PC-9 (cell line): ENCODE measurements at regions not wholly inside any gene's neighbourhood (a gene's known extent, or its start where the extent isn't known, plus 50 kb on each side); places are given as distances from the start of the nearest gene placed in this dataset.

Experiments
- EZH2 ChIP-seq: fragments of 200-600 bp; sonication (generic); IDR thresholded peaks from 2 replicates; pipeline ENCODE4 v1.8.0; 2017; ENCODE audit warnings: antibody characterized with exemption, low read depth
- TF ChIP-seq, protein P1 (sequence below): fragments of 200-600 bp; sonication (generic); conservative IDR thresholded peaks from 2 replicates; pipeline ENCODE4 v1.6.1; 2017; ENCODE audit warnings: mixed run types, antibody characterized with exemption, mild to moderate bottlenecking, moderate library complexity

DNA sequence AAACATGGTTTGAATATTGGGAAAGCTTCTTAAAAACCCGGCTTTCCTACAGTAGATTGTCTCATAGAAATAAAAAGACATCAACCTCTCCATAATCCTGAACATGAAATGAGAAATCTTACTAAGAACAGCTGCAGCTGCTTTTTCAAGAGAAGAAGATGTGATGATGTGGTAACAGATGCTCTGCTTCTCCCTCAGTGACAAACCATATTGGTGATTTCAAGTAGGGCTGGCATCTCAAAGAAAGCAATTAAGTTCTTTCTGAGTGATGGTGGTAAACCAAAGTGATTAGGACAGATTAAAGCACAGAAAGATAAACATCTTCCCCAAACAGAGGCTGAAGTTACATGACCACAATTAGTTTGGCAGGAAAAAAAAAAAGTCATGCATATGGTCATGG, 1477.7 kb downstream of the RAPGEF2 start:
- TF ChIP-seq, protein P1, sequence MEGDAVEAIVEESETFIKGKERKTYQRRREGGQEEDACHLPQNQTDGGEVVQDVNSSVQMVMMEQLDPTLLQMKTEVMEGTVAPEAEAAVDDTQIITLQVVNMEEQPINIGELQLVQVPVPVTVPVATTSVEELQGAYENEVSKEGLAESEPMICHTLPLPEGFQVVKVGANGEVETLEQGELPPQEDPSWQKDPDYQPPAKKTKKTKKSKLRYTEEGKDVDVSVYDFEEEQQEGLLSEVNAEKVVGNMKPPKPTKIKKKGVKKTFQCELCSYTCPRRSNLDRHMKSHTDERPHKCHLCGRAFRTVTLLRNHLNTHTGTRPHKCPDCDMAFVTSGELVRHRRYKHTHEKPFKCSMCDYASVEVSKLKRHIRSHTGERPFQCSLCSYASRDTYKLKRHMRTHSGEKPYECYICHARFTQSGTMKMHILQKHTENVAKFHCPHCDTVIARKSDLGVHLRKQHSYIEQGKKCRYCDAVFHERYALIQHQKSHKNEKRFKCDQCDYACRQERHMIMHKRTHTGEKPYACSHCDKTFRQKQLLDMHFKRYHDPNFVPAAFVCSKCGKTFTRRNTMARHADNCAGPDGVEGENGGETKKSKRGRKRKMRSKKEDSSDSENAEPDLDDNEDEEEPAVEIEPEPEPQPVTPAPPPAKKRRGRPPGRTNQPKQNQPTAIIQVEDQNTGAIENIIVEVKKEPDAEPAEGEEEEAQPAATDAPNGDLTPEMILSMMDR, result no peak
- no peak for TF ChIP-seq EZH2
